ENCODE measurements at regions not wholly inside any gene's neighbourhood (a gene's known extent, or its start where the extent isn't known, plus 50 kb on each side); places are given as distances from the start of the nearest gene placed in this dataset.
A peak's percentile ranks its signal among the peaks of the same experiment; 100 is the strongest.

GRCh38 chr5:56566374-56567249, 248.7 kb upstream of the MAP3K1 start:
- no peak overlapping the region for H3K27ac ChIP-seq (ENCODE audit: extremely low read length, insufficient read depth, low read length)
- CTCF ChIA-PET (ENCODE audit: low intra/inter-chr PET ratio, low total read pairs), result no interaction called here
- no peaks in the 10 kb centered on the region for H3K36me3 ChIP-seq (replicated peaks in 1 of 2; ENCODE audit: control insufficient read depth in 1 of 2, insufficient read depth in 2 of 2, low read length in 2 of 2)
- no peak overlapping the region for H3K4me2 ChIP-seq (ENCODE audit: low read depth, low read length)
- H3K79me2 ChIP-seq (ENCODE audit: insufficient read depth, low read length), result no peaks in the 10 kb centered on the region
- POLR2A ChIA-PET, result no interaction called here
- intact Hi-C loops (cut with micrococcal nuclease; ENCODE audit: unreplicated experiment) (loop anchor here (10.0 kb wide), 1 partner anchor 68 kb away; no protein-coding TSS in a partner anchor), in situ Hi-C loops (cut with HindIII; ENCODE audit: extremely low pct_ligation_motif_present, low pct_unique_long_range_greater_than_20kb) (no loop called here)
- FAIRE-seq (no peak), DNase-seq (ENCODE audit: low spot score) (peak; percentile 66), ATAC-seq (peak; percentile 77)
- peaks cover 32% of the 10 kb centered on the region for H3K4me1 ChIP-seq (ENCODE audit: insufficient read depth, low read length)
- no peak overlapping the region for H3K4me3 ChIP-seq (replicated peaks in 1 of 3; ENCODE audit: insufficient read depth in 1 of 3, low read depth in 2 of 3, low read length in 3 of 3)
- no peak overlapping the region for H2AFZ ChIP-seq (ENCODE audit: low read length)
- H4K20me1 ChIP-seq (ENCODE audit: insufficient read depth, low read length), result no peaks in the 10 kb centered on the region
- no peaks in the 10 kb centered on the region for H3K9me3 ChIP-seq (ENCODE audit: low read length)
- no TSS peak for BruUV-seq (replicated peaks)
- WGBS (ENCODE audit: low lambda C conversion rate), result 60% methylated on average over 12 of the region's 12 CpGs
- no peaks in the 10 kb centered on the region for H3K27me3 ChIP-seq (ENCODE audit: control insufficient read depth in 1 of 2, insufficient read depth in 2 of 2, low read length in 2 of 2)
- H3K9ac ChIP-seq (ENCODE audit: insufficient read depth, low read depth, low read length), result no peak overlapping the region
- TF ChIP-seq NFE2L2 (IDR thresholded peaks at IDR 0.05; ENCODE audit: low read length), result peak; percentile 34; the same call in 1 of the 2 replicates
- TF ChIP-seq, protein P1, sequence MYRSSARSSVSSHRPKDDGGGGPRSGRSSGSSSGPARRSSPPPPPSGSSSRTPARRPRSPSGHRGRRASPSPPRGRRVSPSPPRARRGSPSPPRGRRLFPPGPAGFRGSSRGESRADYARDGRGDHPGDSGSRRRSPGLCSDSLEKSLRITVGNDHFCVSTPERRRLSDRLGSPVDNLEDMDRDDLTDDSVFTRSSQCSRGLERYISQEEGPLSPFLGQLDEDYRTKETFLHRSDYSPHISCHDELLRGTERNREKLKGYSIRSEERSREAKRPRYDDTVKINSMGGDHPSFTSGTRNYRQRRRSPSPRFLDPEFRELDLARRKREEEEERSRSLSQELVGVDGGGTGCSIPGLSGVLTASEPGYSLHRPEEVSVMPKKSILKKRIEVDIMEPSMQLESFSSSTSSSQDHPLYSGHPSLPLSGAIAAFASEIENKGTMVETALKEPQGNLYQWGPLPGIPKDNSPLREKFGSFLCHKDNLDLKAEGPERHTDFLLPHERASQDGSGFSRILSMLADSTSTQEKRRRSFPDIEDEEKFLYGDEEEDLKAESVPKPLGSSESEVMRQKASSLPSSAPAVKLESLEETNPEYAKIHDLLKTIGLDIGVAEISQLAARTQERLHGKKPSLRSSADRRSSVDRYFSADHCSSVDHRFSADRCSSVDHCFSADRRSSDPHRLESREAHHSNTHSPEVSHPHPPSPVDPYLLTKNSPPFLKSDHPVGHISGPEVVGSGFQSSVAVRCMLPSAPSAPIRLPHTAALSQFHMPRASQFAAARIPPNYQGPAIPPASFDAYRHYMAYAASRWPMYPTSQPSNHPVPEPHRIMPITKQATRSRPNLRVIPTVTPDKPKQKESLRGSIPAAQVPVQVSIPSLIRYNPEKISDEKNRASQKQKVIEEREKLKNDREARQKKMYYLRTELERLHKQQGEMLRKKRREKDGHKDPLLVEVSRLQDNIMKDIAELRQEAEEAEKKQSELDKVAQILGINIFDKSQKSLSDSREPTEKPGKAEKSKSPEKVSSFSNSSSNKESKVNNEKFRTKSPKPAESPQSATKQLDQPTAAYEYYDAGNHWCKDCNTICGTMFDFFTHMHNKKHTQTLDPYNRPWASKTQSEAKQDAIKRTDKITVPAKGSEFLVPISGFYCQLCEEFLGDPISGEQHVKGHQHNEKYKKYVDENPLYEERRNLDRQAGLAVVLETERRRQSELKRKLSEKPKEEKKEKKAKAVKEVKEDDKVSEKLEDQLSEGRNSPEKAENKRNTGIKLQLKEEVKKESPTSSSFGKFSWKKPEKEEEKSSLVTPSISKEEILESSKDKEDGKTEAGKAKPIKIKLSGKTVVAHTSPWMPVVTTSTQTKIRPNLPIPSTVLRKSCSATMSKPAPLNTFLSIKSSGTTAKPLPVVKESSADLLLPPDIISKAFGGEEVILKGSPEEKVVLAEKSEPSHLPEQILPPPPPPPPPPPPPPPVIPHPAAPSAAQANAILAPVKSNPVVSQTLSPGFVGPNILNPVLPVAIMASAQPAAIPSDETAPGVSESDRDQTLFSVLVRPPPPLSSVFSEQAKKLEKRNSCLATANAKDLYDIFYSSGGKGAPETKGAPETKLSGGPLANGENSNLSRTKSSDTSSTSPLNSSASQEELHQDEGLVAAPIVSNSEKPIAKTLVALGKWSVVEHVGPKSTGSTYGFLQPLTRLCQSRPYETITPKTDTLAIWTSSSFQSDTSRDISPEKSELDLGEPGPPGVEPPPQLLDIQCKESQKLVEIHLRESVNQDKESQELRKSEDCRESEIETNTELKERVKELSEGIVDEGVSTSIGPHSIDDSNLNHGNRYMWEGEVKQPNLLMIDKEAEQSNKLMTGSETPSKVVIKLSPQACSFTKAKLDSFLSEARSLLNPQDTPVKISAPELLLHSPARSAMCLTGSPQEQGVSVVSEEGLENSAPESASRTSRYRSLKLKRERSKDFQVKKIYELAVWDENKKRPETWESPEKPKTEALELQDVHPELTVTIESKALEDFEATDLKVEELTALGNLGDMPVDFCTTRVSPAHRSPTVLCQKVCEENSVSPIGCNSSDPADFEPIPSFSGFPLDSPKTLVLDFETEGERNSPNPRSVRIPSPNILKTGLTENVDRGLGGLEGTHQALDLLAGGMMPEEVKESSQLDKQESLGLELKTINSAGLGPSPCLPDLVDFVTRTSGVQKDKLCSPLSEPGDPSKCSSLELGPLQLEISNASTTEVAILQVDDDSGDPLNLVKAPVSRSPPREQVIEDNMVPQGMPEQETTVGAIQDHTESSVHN (CRISPR knock-in tag; IDR thresholded peaks at IDR 0.05), result no peak
- TF ChIP-seq CENPBD1 (CRISPR knock-in tag; IDR thresholded peaks at IDR 0.05; ENCODE audit: borderline replicate concordance, low read depth), result no peak
- TF ChIP-seq, protein P2, sequence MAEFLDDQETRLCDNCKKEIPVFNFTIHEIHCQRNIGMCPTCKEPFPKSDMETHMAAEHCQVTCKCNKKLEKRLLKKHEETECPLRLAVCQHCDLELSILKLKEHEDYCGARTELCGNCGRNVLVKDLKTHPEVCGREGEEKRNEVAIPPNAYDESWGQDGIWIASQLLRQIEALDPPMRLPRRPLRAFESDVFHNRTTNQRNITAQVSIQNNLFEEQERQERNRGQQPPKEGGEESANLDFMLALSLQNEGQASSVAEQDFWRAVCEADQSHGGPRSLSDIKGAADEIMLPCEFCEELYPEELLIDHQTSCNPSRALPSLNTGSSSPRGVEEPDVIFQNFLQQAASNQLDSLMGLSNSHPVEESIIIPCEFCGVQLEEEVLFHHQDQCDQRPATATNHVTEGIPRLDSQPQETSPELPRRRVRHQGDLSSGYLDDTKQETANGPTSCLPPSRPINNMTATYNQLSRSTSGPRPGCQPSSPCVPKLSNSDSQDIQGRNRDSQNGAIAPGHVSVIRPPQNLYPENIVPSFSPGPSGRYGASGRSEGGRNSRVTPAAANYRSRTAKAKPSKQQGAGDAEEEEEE (CRISPR knock-in tag; IDR thresholded peaks at IDR 0.05; ENCODE audit: borderline replicate concordance), result no peak
- no peak for TF ChIP-seq TARDBP (CRISPR knock-in tag; IDR thresholded peaks at IDR 0.05)
- TF ChIP-seq, protein P3, sequence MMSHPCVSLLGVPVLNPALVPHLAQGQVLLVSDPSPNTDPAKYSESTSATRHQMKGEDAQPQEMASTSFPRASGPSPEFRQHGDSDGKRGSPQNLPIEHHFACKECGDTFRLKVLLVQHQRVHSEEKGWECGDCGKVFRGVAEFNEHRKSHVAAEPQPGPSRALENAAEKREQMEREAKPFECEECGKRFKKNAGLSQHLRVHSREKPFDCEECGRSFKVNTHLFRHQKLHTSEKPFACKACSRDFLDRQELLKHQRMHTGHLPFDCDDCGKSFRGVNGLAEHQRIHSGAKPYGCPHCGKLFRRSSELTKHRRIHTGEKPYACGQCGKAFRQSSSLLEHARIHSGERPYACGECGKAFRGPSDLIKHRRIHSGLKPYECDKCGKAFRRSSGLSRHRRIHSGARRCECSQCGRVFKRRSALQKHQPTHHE (CRISPR knock-in tag; IDR thresholded peaks at IDR 0.05; ENCODE audit: borderline replicate concordance), result no peak
- no peak for TF ChIP-seq SNAPC2 (CRISPR knock-in tag; IDR thresholded peaks at IDR 0.05)
- TF ChIP-seq CEBPG (CRISPR knock-in tag; IDR thresholded peaks at IDR 0.05), result 0 out of 2 replicates have a peak, but pooled peaks have one; percentile 23
- TF ChIP-seq HNF4G (IDR thresholded peaks at IDR 0.05; ENCODE audit: borderline replicate concordance, low read depth, low read length), result peak; percentile 30; the same call in 1 of the 2 replicates
- TF ChIP-seq HNF4G (CRISPR knock-in tag; IDR thresholded peaks at IDR 0.05; ENCODE audit: borderline replicate concordance, low read depth), result no peak
- TF ChIP-seq PCBP1 (IDR thresholded peaks at IDR 0.05; ENCODE audit: borderline replicate concordance, low read depth, low read length), result no peak
- no peak for TF ChIP-seq ZNF138 (CRISPR knock-in tag; IDR thresholded peaks at IDR 0.05; ENCODE audit: low read depth)

Measured in HepG2 (cell line).